COLO668 (cell line): ENCODE measurements at regions not wholly inside any gene's neighbourhood (a gene's known extent, or its start where the extent isn't known, plus 50 kb on each side); places are given as distances from the start of the nearest gene placed in this dataset.

Experiments
- DNase-seq: peaks from one replicate; lab custom pipeline; 2025; ENCODE audit not compliant: unreplicated experiment; lab: John Stamatoyannopoulos, UW

DNA sequence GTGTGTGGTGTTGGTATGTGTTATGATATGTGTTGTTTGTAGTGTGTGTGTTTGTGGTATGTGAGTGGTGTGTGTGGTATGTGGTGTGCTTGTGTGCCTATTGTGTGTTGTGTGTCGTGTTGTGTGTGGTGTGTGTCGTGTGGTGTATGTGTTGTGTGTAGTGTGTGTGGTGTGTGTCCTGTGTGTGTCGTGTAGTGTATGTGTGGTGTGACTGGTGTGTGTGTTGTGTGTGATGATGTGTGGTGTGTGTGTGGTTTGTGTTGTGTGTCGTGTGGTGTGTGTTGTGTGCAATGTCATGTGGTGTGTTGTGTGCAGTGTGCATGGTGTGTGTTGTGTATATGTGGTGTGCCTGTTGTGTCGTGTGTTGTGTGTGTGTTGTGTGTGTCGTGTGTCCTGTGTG is 144.6 kb downstream of the DNAJB6 start:
- DNase-seq = no peak

DNA sequence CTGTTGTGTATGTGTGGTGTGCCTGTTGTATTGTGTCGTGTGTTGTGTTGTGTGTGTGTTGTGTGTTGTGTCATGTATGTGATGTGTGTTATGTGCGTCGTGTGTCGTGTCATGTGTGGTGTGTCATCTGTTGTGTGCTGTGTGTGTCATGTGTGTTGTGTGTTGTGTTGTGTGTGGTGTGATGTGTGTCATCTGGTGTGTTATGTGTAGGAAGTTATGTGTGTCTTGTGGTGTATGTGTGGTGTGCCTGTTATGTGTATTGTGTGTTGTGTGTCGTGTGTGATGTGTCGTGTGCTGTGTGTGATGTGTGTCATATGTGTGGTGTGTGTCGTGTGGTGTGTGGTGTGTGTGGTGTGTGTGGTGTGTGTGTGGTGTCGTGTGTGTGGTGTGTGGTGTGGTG is 145.2 kb downstream of the DNAJB6 start:
- DNase-seq = no peak

DNA sequence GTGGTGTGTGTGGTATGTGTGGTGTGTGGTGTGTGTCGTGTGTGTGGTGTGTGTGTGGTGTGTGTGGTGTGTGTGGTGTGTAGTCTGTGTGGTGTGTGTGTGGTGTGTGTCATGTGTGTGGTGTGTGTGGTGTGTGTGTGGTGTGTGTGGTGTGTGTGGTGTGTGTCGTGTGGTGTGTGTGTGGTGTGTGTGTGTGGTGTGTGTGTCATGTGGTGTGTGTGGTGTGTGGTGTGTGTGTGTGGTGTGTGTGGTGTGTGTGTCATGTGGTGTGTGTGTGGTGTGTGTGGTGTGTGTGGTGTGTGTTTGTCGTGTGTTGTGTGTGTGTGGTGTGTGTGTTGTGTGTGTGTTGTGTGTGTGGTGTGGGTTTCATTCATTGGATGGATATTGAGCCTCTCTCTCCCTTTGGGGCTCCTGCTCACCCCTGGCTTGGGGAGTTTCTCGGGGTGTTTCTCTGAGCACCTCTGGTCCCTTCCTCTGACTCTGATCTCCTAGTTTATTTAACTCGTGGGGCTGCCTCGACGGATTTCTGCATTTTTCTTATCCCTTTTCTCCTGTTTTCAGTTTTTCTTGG is 145.8 kb downstream of the DNAJB6 start:
- no peak for DNase-seq

DNA sequence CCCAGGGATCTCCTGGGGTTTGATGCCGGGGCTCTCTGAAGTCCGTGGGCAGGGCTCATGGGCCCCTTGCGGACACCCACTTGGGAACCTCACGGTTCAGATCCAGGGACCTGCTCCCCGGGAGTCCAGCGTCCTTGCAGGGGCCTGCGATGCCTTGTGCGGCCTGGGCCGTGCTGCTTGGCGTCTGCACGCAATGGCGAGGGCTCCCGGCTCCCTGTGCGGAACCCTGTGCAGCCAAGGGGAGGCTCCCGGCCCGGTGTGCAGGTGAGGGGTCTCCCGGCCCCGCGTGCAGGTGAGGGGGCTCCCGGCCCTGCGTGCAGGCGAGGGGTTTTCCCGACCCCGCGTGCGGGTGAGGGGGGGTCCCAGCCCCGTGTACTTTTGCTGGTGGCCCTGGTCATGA is 146.7 kb downstream of the DNAJB6 start:
- DNase-seq = no peak

DNA sequence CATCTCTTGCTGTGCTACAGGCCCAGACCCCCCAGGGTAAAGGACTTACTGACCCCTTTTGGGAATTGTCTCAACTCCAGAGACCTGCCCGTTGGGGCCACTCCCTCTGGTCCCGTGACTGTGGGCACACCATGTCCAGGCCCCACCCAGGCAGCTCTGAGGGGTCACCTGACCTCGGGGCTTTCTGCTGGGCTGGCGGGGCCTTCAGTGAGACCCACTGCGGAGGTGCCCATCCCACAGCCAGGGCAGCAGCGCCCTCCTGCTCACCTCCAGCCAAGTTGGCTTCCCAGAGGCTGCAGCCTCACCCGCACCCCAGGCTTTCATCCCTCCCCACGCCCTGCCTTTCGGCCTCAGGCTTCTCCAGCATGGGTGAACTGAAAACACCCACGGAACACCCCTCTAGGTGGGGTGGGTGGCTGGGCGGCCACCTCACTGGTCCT is 147.2 kb downstream of the DNAJB6 start:
- no peak for DNase-seq

DNA sequence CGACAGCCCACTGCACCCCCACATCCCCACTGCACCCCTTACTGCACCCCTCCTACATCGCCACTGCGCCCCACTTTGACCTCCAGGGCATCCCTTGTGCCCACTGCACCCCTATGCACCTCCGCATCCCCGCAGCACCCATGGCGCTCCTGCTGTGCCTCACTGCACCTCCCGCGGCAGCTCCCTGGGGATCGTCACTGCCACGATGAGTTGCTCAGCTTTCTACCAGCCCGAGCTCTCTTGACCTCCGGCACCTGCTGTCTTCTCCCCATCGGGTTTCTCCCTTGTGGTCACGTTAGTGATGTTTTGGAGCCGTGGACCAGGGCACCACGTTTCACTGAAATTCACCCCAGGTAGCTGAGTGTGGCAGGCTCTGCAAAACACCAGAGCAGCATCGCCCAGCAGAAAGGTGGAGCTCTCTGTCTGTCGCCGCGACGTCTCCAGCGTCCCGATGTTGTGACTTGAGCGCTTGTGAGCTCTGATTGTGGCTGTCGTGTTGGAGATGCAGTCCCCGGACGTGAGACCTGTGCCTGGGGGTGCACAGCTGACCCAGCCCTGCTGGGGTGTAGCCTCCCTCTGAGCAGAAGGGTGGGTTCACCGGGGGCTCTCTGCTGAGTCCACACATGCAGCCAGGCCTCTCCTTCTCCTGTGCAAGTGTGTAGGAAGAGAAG is 147.7 kb downstream of the DNAJB6 start:
- no peak for DNase-seq

DNA sequence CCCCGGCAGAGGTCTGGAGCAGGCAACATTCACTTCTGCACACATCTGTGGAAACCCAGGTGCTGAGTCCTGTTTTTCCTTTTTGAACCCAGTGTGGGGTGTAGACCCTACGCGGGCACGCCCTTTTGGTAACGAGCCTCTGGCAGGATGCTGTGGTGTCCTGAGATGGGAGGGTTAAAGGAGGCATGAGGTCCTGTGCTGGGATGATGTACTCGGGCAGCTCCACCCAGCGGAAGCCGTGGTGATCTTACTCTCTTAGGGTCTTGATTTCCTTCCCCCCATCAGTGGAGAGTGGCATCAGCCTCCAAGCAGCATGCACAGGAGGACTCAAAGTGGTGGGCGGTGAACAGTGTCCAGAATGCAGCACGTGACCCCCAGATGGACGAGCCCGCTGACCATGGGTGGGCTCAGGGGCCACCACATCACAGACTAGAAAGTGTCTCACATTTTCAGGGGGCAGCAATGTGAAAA is 148.6 kb downstream of the DNAJB6 start:
- no peak for DNase-seq

DNA sequence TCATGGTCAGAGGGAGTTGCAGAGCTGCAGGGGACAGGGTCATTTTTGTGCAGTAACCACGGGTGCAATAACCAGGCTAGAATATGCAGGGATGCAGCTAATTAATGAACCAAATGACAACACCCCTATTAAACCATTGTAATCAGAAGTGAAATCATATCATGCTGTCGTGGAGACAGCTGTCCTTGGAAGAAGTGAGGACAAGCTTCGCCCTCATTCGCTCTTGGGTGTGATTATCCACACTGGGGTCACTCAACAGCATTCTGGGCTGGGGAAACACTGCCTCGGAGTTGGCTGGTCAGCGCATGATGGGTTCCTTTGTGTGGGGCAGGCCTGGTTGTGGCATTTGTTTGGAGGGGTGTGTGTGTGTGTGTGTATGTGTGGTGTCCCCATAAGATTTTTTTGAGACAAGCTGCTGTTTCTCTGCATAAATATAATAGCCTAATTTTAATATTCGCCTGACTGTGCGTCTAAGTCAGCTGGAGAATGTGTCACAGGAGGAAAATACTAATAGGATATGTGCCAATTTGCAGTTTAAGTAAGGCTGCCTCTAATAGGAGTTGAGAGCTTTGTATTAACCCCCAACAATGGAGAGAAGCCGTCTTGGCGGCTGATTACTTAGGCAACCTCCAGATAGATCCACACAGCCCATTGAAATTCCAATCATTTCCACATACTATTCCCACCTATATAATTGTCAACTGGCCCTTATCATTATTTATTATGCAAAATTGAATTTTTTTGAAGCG is 149.4 kb downstream of the DNAJB6 start:
- no peak for DNase-seq

DNA sequence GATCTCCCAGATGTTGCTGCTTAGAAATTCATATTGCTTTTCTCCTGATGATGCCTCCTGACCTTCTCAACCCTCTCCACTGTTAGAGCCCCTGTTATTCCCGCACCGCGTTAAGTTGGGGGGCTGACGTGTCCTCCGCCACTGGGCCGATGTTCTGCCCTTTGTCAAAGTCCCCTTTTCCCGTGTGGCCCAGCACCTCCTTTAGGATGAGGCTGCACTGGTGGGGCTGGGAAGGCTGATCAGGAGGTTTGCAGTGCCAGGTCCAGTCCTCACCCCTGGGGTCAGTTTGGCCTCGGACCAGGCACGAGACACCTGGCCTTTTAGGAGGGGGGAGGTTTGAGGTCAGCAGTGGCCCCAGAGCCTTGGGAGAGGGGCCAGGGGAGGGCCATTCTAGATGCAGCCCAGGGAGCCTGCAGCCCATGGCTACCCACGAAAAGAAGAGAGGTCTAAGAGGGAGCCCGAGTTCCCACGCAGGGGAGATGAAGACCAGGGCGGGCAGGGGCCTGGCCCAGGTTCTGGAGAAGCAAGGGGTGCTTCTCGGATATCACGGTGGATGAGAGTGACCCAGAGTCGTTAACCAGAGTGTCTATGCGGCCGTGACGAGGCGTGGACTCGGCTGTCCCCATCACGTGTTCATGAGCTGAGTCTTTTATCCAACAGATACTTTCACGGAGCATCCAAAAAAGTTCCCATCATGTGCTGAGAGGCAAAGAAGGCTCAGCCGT is 150.4 kb downstream of the DNAJB6 start:
- no peak for DNase-seq

DNA sequence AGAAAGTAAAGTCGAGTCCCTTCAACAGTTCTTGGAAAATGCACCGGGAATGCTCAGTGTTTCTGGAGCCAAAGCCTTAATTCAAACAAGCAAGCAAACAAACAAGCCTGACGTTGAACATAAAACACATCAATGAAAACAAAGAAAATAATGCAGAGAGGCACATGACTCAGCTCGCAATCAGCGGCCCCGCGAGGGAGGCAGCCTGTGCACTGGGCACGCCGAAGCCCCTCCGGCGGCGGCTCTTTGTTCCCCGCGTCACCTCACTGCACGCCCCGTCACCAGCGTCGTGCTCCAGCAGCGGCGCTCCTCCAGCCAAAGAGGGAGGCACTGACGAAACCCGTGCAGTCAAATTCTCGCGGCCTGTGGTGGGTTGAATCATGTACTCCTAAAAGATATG is 151.5 kb downstream of the DNAJB6 start:
- DNase-seq = peak; percentile 16

DNA sequence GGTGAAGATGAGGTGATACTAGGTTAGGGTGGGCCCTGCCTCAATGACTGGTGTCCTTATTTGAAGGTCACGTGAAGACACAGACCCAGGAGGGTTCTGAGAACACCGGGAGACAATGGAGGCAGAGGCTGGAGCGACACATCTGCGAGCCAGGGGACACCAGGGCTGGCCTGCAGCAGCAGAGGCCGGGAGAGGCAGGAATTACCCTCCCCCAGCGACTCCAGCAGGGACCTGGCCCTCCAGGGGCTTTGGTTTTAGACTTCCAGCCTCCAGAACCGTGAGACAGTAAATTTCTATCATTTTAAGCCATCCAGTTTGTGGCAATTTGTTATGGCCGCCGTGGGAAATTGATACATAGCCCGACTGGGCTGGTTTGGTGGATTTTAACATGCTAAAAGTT is 152.2 kb downstream of the DNAJB6 start:
- DNase-seq = no peak
